GM18517 (cell line): ENCODE measurements at regions not wholly inside any gene's neighbourhood (a gene's known extent, or its start where the extent isn't known, plus 50 kb on each side); places are given as distances from the start of the nearest gene placed in this dataset.
"Not testable (repeated sequence)": the region's sequence is repeated elsewhere in the genome, so short reads cannot be mapped to it uniquely, and the experiment has no call there.

Source experiments
- ATAC-seq: cut with Tn5 transposase; IDR thresholded peaks from one replicate; pipeline ENCODE4 v1.9.1; 2021; ENCODE audit warnings: mild to moderate bottlenecking, moderate library complexity; ENCODE audit not compliant: unreplicated experiment

- ATAC-seq, result no peak
Observed at GRCh38 chr16:22675745-22676540, 138.0 kb upstream of the HS3ST2 start.

DNA sequence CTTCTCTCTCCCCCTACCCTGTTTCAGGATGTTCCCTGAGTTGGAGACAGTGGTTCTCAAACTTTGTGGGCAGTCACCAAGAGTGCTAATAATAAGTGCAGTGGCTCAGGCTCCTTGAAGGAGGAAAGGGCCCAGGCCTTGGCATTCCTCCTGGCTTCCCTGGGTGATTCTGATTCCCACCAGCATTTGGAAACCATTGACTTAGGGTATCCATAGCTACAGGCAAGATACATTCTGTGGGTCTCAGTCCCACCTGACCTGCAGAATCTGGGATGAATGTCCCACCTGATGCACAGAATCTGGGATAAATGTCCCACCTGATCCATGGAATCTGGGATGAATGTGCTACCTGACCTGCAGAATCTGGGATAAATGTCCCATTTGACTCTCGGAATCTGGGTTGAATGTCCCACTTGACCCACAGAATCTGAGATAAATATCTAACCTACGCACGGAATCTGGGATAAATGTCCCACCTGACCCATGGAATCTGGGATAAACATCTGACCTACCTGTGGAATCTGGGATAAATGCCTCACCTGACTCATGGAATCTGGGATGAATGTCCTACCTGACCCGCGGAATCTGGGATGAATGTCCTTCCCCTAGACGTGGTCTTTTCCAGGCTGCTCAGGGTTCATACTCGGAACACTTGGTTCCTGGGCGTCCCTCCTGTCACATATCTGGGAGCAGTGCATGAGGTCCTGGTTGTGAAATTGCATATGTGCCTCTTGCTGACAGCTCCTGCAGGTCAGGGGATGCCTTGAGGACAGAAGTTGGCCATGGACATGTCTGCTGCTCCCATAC lies 136.7 kb upstream of the HS3ST2 start:
- no peak for ATAC-seq

- ATAC-seq, result no peak
Observed at GRCh38 chr16:22678311-22678710, 135.7 kb upstream of the HS3ST2 start.

- no peak for ATAC-seq
Observed at GRCh38 chr16:22681554-22682291, 132.2 kb upstream of the HS3ST2 start.

DNA sequence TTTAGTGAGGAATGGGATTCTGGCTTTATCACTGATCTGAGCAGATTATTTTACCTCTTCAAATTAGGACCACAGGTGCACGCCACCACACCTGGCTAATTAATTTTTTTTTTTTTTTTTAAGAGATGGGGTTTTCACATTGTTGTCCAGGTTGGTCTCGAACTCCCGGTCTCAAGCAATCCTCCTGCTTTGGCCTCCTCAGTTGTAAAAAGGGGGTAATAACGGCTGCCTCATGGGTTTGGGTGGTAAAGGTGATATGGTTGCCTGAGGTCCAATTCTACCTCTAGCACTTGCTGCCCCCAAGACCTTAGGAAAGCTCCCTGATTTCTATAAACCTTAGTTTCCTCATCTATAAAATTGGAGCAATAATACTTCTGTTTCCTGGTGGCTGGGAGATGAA lies 130.7 kb upstream of the HS3ST2 start:
- ATAC-seq, result no peak

GRCh38 chr16:22683730-22684573 lies 130.0 kb upstream of the HS3ST2 start:
- ATAC-seq, result no peak

DNA sequence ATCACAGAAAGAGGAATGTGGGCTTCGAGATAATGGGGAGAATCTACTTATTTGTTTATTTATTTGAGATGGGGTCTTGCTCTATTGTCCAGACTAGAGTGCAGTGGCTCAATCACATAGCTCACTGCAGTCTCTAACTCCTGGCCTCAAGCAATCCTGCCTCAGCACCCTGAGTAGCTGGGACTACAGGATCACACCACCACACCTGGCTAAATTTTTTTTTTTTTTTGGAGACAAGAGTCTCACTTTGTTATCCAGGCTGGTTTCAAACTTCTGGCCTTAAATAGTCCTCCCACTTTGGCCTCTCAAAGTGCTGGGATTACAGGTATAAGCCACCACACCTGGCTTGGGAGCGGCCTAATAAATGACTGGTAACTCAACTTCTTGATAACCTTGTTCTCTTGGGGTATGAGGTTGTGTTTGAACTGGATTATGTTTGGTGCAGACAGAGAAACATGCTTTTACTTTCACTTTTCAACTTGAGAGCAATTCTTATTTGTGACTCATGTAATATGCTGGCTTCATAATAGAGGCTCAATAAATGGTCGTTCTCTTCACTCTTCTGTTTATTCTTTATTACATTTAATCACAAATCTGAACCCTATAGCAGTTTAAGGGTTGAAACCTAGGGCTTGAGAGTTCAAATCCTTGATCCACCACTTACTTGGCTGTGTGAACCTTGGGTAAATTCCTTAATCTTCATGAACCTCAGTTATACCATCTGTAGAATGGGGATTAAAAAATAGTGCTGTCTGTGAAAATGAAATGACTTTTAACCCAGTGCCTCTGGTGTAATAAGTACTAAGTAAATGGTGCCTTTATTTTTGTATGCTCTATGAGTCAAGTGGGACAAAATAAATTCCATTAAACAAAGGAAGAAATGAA lies 129.1 kb upstream of the HS3ST2 start:
- ATAC-seq, result no peak

DNA sequence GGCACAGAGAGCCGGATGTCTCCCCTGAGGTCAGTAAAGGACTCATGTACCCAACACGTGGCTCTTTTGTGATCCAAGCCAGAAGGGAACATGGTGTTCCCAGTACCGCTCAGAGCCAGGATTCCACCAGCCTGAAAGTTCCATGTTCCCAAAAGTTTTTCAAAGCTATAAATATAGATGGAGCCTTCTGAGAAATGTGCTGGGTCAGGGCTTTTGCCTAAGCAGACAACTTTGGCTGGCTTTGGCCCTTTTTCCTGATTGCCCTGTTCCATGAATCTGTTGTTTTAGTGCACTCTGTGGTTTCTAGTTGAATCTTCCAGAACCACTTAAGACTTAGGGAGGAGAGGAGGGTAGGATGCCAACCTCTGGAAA lies 128.5 kb upstream of the HS3ST2 start:
- ATAC-seq, result no peak

DNA sequence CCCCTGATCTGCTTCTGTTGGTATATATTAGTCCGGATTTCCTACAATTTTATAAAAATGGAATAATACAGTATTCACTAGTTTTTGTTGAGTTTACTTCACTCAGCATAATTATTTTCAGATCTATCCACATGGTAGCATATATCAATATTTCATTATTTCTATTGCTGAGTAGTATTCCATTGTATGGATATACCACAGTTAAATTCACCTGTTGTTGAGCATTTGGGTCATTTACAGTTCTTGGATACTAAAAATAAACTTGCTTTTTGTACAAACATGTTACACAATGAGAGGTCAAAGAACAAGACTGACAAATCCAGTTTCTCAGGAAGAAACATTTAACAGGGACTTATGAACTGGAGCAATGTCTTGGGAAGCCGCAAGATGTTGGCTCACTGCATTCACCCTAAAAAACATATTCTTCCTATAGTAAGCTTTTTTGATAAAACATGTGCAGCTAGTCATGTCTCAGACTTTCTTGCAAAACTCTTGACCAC lies 126.9 kb upstream of the HS3ST2 start:
- no peak for ATAC-seq

- ATAC-seq, result no peak
Observed at GRCh38 chr16:22688463-22688862, 125.5 kb upstream of the HS3ST2 start.

- no peak for ATAC-seq
Observed at GRCh38 chr16:22688930-22689329, 125.0 kb upstream of the HS3ST2 start.

DNA sequence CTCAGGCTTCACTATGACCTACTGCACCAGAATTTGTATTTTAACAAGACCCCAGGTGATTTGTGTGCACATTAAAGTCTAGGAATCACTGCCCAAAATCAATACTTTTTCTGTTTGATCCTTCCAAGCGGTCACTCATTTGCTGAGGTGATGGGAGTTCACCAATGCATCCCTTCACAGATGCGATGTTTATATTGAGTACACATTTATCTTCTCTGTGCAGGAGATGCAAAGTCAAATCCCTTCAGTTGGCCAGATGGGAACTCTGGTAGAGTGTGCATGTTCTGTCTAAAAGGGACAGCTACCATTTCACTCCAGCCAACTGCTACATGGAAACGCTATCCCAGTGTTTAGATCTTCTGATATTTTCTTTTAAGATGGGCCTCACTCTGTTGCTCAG lies 122.6 kb upstream of the HS3ST2 start:
- ATAC-seq, result no peak

DNA sequence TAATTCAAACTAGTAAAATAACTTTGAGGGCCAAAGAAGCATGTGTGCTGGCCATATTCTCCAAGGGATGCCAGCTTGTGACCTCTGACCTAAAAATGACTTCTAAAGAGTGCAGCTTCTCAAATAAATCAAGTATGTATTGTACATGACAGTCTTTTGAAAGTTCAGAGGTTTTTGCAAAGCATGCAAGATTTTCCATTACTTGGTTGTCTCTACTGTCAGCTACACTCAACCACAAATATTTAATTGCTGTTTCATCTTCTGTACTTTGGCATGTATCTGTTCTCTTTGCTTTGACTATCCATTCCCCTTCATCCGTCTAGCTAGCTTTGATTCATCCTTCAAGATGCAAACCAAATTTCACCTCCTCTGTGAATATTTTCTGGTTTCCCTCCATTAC lies 121.9 kb upstream of the HS3ST2 start:
- ATAC-seq, result no peak

DNA sequence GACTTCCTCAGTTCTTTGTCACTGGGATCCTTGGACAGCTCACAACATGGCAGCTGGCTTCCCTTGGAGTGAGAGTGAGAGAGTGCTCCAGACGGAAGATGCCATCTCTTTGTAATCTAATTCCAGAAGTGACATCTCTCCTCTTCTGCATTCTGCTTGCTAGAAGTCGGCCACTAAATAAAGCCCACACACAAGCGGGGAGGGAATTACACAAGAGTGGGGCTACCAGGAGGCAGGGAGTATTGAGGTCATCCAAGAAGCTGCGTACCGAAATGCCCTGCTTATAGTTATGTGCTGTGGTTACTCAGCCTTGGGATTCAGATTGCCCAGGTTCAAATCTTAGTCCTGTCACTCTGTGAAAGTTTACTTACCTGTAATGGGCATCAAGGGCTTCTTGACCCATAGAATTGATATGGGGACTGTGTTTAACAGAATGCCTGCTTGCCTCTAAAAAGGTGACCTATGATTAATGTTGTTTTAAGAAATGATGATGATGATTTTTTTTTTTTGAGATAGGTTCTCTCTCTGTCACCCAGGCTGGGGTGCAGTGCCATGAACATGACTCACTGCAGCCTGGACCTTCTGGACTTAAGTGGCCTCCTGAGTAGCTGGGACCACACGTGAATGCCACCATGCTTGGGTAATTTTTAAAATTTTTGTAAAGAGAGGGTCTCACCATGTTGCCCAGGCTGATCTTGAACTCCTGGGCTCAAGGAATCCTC lies 120.9 kb upstream of the HS3ST2 start:
- no peak for ATAC-seq

DNA sequence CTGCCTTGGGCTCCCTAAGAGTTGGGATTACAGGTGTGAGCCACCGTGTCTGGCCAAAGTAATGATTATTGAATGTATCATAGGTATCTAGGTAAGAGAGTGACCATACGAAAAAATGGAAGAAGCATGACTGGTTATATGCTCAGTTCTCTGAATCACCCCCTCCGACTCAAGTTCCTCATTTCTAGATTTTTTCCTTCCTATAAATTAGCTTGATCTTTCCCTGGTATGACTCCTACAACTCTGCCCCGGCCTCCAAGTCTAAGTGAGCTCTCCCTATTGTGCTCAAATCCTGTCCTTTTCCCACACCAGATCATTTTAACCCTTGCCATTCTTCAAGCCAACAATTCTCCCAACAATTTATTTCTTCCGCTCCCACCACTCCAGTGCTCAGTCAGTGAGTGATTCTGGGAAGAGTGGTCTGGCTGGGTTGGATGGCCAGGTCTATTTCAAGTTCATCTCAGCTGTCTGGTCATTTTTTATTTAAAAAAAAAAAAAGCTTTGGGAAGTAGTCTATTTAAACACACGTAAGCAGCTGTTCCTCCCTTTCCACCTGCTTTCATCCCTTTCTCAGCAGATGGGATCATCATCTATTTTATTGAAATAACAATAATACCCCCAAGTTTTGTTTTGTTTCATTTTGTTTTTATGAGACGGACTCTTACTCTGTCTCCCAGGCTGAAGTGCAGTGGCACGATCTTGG lies 120.2 kb upstream of the HS3ST2 start:
- ATAC-seq, result no peak

GRCh38 chr16:22694887-22695382 lies 119.0 kb upstream of the HS3ST2 start:
- no peak for ATAC-seq

DNA sequence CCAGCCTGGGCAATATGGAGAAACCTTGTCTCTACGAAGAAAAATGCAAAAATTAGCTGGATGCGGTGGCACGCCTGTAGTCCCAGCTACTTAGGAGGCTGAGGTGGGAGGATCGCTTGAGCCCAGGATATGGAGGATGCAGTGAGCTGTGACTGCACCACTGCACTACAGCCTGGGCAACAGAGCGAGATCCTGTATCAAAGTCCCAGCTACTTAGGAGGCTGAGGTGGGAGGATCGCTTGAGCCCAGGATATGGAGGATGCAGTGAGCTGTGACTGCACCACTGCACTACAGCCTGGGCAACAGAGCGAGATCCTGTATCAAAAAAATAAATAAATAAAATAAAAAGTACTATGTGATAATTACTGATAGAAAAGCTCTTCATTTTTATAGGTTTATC lies 118.2 kb upstream of the HS3ST2 start:
- not testable (repeated sequence) for ATAC-seq

GRCh38 chr16:22699356-22699755 lies 114.6 kb upstream of the HS3ST2 start:
- ATAC-seq, result no peak
